ENCODE measurements at regions not wholly inside any gene's neighbourhood (a gene's known extent, or its start where the extent isn't known, plus 50 kb on each side); places are given as distances from the start of the nearest gene placed in this dataset.

DNA sequence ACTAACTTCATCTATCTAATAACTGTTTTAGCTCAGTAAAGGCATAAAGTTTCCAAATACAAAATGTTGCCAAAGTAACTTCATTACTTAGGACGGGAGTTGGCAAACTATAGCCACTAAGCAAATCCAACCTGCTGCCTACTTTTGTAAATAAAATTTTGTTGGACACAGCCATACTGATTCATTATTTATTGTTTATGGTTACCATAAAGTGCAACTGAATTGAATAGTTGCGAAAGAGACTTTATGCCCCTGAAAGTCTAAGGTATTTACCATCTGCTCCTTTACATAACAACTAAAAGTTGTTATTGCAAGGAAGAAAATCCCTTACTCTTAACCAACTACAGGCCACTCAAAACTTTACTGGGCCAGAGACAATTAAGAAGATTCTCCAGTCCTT lies 256.7 kb upstream of the RBBP8 start:
- TF ChIP-seq, protein P1, sequence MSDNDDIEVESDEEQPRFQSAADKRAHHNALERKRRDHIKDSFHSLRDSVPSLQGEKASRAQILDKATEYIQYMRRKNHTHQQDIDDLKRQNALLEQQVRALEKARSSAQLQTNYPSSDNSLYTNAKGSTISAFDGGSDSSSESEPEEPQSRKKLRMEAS (IDR thresholded peaks at IDR 0.05; ENCODE audit: low read depth, low read length): no peak
- no peak for TF ChIP-seq MYC (IDR thresholded peaks at IDR 0.05; ENCODE audit: low read depth, low read length)
- TF ChIP-seq, protein P2, sequence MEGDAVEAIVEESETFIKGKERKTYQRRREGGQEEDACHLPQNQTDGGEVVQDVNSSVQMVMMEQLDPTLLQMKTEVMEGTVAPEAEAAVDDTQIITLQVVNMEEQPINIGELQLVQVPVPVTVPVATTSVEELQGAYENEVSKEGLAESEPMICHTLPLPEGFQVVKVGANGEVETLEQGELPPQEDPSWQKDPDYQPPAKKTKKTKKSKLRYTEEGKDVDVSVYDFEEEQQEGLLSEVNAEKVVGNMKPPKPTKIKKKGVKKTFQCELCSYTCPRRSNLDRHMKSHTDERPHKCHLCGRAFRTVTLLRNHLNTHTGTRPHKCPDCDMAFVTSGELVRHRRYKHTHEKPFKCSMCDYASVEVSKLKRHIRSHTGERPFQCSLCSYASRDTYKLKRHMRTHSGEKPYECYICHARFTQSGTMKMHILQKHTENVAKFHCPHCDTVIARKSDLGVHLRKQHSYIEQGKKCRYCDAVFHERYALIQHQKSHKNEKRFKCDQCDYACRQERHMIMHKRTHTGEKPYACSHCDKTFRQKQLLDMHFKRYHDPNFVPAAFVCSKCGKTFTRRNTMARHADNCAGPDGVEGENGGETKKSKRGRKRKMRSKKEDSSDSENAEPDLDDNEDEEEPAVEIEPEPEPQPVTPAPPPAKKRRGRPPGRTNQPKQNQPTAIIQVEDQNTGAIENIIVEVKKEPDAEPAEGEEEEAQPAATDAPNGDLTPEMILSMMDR (IDR thresholded peaks at IDR 0.05; ENCODE audit: low read depth, low read length): no peak
- TF ChIP-seq POLR2A (IDR thresholded peaks at IDR 0.05; ENCODE audit: extremely low read depth, insufficient read length): no peak
- no peak for DNase-seq (ENCODE audit: low read depth)
- H3K4me3 ChIP-seq (ENCODE audit: low read depth, low read length): no peak overlapping the region

DNA sequence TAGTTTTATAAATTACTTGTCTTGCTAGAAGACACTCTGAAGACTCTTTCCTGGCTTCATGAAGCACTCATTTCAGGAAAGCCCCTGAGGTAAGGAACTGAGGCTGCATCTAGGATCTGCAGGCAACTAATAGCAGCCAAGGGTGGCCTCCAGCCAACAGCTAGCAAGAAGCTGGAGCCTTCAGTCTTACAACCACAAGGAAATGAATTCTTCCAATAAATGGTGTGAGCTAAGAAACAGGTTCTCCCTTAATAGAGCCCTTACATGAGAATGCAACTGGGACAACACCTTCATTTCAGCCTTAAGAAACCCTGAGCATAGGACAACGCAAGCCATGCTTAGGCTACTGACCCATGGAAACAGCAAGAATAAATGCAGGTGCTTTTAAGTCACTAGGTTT lies 254.6 kb upstream of the RBBP8 start:
- DNase-seq (ENCODE audit: low read depth): no peak
- no peak overlapping the region for H3K4me3 ChIP-seq (ENCODE audit: low read depth, low read length)
- TF ChIP-seq, protein P2 (IDR thresholded peaks at IDR 0.05; ENCODE audit: low read depth, low read length): no peak
- TF ChIP-seq MYC (IDR thresholded peaks at IDR 0.05; ENCODE audit: low read depth, low read length): no peak
- no peak for TF ChIP-seq POLR2A (IDR thresholded peaks at IDR 0.05; ENCODE audit: extremely low read depth, insufficient read length)
- TF ChIP-seq, protein P1 (IDR thresholded peaks at IDR 0.05; ENCODE audit: low read depth, low read length): no peak

DNA sequence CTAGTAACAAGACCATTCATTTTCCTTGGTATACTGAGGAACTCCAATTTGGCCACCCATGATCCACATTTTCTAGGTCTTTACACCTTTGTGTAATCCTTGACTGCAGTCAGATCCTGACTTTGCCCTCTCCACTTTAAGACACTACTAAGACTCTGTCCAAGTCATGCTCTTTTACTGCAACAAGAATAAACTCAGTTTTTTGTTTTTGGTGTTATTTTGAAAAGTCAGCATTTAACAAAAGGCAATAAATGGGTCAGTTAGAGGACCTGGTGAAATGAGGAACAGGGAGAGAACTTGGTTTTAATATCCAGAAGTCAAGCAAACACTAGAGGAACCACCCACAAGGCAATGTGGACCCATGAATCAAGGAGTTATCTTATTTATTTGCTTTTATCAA lies 252.2 kb upstream of the RBBP8 start:
- H3K4me3 ChIP-seq (ENCODE audit: low read depth, low read length): no peak overlapping the region
- DNase-seq (ENCODE audit: low read depth): no peak
- TF ChIP-seq, protein P1 (IDR thresholded peaks at IDR 0.05; ENCODE audit: low read depth, low read length): no peak
- TF ChIP-seq MYC (IDR thresholded peaks at IDR 0.05; ENCODE audit: low read depth, low read length): no peak

DNA sequence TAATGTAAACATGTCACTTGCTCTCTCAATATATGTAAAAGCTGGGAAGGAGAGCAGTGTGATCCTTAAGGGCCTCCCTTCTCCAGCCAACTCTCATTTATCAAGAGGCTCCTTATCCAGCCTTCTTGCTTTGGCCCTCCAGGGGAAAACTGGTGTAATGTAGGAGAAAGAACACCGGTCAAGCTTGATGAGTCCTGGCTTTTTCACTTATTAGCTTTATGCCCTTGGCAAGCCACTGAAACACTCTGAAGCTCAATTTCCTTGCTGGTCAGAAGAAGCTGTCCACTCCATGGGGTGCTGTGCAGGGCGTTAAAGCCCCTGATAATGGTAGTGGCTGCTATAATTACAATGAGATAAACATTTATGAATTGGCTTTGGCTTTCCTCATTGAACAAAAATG lies 251.2 kb upstream of the RBBP8 start:
- TF ChIP-seq, protein P2 (IDR thresholded peaks at IDR 0.05; ENCODE audit: low read depth, low read length): no peak
- TF ChIP-seq MYC (IDR thresholded peaks at IDR 0.05; ENCODE audit: low read depth, low read length) (no peak), POLR2A (IDR thresholded peaks at IDR 0.05; ENCODE audit: extremely low read depth, insufficient read length) (no peak)
- TF ChIP-seq, protein P1 (IDR thresholded peaks at IDR 0.05; ENCODE audit: low read depth, low read length): no peak
- no peak overlapping the region for H3K4me3 ChIP-seq (ENCODE audit: low read depth, low read length)
- DNase-seq (ENCODE audit: low read depth): no peak

DNA sequence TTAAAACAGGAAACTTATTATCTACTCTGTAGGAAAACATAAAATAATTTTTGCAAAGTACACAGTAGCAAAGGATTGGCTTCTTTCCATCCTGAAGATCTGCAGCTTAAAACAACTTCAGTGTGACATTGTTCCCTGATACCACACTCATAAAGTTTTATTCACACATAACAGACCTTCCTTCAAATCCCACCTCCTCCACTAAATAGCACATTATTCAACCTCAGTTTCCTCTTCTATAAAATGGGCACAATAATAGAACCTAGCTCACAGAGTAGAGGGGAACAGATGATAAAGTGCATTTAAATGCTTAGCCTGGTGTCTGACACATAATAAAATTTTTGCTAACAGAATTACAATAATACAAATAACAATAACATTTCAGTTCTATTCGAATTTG lies 250.4 kb upstream of the RBBP8 start:
- DNase-seq (ENCODE audit: low read depth): no peak
- TF ChIP-seq POLR2A (IDR thresholded peaks at IDR 0.05; ENCODE audit: extremely low read depth, insufficient read length): no peak
- TF ChIP-seq, protein P1 (IDR thresholded peaks at IDR 0.05; ENCODE audit: low read depth, low read length): no peak
- TF ChIP-seq, protein P2 (IDR thresholded peaks at IDR 0.05; ENCODE audit: low read depth, low read length): no peak
- no peak for TF ChIP-seq MYC (IDR thresholded peaks at IDR 0.05; ENCODE audit: low read depth, low read length)
- no peak overlapping the region for H3K4me3 ChIP-seq (ENCODE audit: low read depth, low read length)

DNA sequence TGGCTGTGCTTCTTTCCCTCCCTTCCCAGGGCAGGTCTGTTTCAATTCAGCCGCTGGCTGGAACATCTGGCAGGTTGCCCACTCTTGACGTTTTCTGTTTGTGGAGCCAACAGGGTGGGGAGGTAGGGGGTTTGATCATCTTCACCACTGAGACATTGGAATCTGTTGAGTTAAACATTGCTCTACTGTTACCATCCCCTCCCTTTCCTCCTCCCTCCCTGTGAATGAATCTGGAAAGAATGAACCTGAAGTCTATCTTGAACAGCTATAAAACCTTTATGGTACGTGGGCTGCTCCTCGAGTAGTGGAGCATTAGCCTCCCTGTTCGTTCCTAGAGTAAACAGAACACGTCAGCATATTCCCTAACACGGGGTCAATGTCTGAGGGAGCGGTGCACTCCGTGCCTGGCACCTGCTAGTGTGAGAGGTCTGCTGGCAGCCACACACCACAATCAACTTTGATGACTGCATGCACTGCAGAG lies 249.9 kb upstream of the RBBP8 start:
- no peak for DNase-seq (ENCODE audit: low read depth)
- TF ChIP-seq POLR2A (IDR thresholded peaks at IDR 0.05; ENCODE audit: extremely low read depth, insufficient read length) (no peak), MYC (IDR thresholded peaks at IDR 0.05; ENCODE audit: low read depth, low read length) (no peak)
- TF ChIP-seq, protein P1 (IDR thresholded peaks at IDR 0.05; ENCODE audit: low read depth, low read length): no peak
- TF ChIP-seq, protein P2 (IDR thresholded peaks at IDR 0.05; ENCODE audit: low read depth, low read length): no peak
- no peak overlapping the region for H3K4me3 ChIP-seq (ENCODE audit: low read depth, low read length)
